Activated CD8-positive, alpha-beta memory T cell treated with anti-CD3 and anti-CD28 coated beads, Interleukin-2, amount 50 U/mL, for 24 hours (primary cell): ENCODE measurements at regions not wholly inside any gene's neighbourhood (a gene's known extent, or its start where the extent isn't known, plus 50 kb on each side); places are given as distances from the start of the nearest gene placed in this dataset.

Experiments used
- DNase-seq: peaks from one replicate; pipeline ENCODE4 v3.0.0-alpha.2; 2020; ENCODE audit errors: extremely low read depth

GRCh38 chr14:71709076-71709475 is 223.2 kb upstream of the RGS6 start:
- DNase-seq = no peak

GRCh38 chr14:71709987-71710386 is 222.2 kb upstream of the RGS6 start:
- no peak for DNase-seq

GRCh38 chr14:71711125-71711524 is 221.1 kb upstream of the RGS6 start:
- DNase-seq = no peak

DNA sequence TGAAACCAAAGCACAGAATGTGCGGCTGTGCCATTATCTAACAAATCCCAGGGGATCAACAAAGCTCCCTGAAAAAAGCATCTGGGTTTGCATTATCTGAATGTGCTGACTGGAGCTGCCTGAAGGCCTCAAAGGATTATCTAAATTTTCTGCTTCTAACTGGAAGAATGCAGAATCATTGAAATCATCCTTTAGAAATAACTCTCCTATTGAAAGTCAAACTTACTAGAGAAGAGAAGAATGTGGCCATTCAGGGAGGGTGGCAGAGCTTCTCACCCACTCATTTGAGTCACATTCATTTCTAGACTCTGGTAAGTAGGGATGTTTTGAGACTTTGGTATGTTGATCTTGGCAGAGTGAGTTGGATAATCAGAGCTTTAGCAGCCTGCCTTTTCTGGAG is 220.6 kb upstream of the RGS6 start:
- no peak for DNase-seq

DNA sequence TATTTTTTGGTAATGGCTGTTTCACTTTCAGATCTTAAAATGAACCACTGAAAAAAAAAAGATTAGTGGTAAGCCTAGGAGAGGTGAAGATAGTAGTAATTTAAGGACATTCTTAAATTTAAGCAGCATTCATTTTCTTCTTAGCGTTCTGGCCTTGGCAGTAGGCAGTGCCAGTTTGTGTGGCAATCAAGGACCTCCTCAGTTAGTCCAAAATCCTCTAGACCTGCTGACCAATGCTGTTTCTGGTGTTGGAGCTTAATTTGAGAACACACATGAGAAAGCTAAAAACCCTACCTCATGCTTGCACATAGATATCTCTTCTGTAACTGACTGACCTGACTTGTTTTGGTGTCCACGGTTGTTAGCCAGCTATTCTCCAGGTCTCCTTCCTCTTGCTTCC is 219.8 kb upstream of the RGS6 start:
- no peak for DNase-seq

- no peak for DNase-seq
Observed at GRCh38 chr14:71713016-71713415, 219.2 kb upstream of the RGS6 start.

DNA sequence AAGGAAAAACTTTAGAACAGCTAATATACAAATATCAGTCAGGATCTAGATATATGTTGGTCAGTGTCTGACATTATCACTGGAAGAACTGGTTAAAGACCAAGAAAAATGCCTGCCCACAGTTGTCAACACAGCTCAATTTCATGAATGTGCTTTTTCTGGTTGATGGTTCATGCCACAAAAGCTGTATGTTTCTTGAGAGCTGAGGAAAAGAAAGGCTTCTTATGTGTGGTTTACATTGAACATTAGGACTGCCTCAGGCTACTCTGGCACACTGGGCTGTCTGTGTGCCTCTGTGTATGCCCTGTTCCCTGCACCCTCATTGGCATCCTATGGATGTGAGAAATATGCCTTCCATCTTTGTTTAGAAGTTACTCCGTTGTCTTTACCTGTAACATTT is 218.8 kb upstream of the RGS6 start:
- DNase-seq = no peak

DNA sequence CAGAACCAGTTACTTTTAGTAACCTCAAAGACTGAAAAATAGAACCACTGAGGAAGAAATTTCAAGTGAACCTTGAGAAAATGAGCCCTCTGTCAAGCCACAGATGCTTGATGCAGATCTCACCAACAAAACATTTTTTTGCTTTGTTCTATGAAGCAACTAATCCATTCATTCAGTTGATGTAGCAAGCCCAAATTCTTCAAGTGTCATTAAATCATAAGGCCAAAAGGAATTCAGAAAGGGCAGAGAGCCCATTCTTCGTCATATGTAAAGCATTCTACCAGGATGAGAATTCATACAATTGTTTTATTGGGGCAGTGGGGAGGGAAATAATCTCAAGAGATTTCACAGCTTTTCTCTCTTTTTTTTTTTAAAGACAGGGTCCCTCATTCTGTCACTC is 218.0 kb upstream of the RGS6 start:
- no peak for DNase-seq

- DNase-seq = no peak
Observed at GRCh38 chr14:71716041-71716772, 216.0 kb upstream of the RGS6 start.

DNA sequence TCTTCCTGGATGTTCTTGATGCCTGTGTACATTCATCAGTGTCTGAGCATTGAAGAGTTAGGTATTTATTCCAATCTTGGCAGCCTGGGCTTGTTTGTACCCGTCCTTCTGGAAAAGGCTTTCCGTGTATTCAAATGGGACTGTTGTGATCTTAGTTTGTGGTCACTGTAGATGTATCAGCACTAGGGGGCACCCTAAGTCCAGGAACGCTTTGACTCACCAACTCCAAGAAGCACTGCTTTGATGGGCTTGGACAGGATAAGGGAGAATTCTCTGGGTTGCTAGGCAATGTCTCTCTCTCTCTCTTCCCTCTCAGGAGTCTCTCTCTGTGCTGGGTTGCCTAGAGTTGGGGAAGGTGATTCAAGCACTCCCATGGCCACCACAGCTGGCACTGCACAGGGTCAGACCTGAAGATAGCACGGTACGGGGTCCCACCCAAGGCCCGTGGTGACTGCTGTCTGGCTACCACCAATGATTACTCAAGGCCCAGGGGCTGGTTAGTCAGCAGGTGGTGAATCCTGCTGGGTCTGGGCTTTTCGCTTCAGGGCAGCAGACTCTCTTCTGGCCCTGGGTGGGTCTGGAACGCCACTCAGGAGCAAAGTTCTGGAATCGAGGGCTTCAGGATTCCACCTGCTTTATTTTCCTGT is 211.1 kb upstream of the RGS6 start:
- DNase-seq = no peak

GRCh38 chr14:71721791-71722190 is 210.4 kb upstream of the RGS6 start:
- DNase-seq = no peak

DNA sequence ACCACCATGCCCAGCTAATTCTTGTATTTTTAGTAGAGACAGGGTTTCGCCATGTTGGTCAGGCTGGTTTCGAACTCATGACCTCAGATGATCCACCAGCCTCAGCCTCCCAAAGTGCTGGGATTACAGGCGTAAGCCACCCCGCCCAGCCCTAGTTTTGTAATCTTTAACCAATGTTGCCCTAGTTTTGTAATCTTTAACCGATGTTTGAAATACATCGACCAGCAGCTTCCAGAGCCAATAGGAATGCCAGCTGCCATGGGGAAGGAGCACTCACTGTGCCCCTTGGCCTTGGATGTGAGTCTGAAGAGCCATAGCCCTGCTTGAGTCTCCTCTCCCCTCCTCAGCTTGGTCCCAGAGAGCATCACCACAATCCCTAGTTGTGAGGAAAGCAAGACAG is 209.3 kb upstream of the RGS6 start:
- DNase-seq = no peak

GRCh38 chr14:71725922-71726579 is 206.2 kb upstream of the RGS6 start:
- DNase-seq = no peak

GRCh38 chr14:71726580-71727021 is 205.6 kb upstream of the RGS6 start:
- DNase-seq = no peak

- no peak for DNase-seq
Observed at GRCh38 chr14:71728386-71728785, 203.8 kb upstream of the RGS6 start.

- no peak for DNase-seq
Observed at GRCh38 chr14:71729596-71729995, 202.6 kb upstream of the RGS6 start.

GRCh38 chr14:71730471-71730870 is 201.8 kb upstream of the RGS6 start:
- DNase-seq = no peak

DNA sequence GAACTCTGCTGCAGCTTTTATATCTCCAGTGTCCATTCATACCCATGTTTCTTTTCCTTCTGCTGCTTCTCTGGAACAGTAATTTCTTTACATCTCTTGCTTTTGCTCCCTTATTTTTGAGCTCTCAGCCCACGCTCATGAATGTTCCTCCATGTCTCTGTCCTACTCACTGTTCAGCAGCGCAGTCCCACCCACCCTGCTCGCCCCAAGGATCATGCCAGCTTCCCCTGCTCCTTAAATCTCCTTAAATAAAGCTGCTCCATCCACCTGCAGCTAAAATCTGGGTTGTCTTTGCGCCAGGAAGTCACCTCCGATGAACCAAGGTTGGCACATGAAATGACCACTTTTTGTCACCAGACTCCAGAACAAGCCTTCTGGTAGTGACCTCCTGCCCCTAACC is 201.1 kb upstream of the RGS6 start:
- DNase-seq = no peak

DNA sequence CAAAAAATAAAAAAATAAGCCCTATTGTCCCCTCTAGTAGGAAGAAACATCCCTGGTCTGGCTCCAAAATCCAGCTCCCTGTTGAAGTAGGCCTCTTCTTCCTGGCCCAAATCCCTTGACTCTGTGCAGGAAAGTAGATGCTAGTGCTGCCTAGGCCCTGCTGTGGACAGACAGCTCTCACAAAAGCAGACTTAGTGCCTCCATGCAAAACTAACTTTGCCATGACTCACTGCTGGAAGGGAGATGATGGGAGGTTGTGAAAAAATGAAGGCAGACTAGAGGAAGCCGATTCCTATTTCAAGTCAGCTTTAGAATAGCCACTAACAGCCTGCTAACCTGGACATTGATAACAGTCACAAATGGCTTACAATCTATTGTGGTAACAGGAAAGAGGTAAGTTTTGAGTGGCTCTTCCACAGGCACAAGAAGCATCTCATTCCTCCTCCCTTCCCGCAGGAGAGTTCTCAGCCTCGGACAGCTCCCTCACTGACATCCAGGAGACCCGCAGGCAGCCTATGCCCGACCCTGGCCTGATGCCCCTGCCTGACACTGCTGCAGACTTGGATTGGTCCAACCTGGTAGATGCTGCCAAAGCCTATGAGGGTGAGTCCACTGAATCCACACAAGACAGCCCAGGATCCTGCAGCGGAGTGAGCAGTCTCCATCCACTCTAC is 198.9 kb upstream of the RGS6 start:
- DNase-seq = no peak

- no peak for DNase-seq
Observed at GRCh38 chr14:71734076-71734475, 198.2 kb upstream of the RGS6 start.

GRCh38 chr14:71734885-71735284 is 197.3 kb upstream of the RGS6 start:
- no peak for DNase-seq

DNA sequence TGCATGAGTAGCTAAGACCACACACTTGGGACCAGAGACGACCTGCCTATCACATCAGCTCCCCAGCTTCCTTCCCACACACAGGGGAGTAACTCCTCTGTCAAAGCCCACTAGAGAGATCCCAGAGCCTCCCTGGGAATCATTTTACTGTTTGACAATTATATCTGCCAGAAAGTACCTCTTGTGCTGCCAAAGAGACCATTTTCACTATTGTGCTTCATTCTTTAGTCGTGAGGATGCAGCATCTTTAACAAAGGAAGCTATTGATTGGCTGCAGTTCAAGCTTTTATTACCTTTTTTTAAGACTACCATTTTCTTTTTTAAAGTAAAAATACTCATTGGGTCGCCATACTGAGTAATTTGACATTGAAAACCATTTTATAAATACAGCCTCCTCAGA is 194.5 kb upstream of the RGS6 start:
- no peak for DNase-seq
